Right lobe of liver (tissue), 6 donors: ENCODE measurements at regions not wholly inside any gene's neighbourhood (a gene's known extent, or its start where the extent isn't known, plus 50 kb on each side); places are given as distances from the start of the nearest gene placed in this dataset.

Experiments
- ATAC-seq, 4 donors: fragments of 200-7000 bp; cut with Tn5 transposase; one replicate each; pipeline ENCODE4 v1.9.1; 2020; ENCODE audit warnings: mild to moderate bottlenecking in 4 of 4, moderate library complexity in 4 of 4
- DNase-seq, 3 donors: peaks; one replicate each; pipeline ENCODE4 v3.0.0-alpha.2; 2020
- H3K27ac ChIP-seq, 3 donors: fragments of 200-600 bp; one replicate each; pipeline ENCODE4 v1.8.0; 2022
- H3K27me3 ChIP-seq, 2 donors: fragments of 200-600 bp; one replicate each; pipeline ENCODE4 v1.8.0; 2022
- H3K36me3 ChIP-seq, 4 donors: fragments of 200-600 bp; sonication (generic) in 1 of 4; one replicate each; pipeline versions ENCODE4 v1.5.1 to v1.8.0; 2017 to 2022; ENCODE audit warnings: control low read depth in 1 of 4
- H3K4me1 ChIP-seq, 4 donors: fragments of 200-600 bp; sonication (generic) in 1 of 4; one replicate each; pipeline versions ENCODE4 v1.5.1 to v1.8.0; 2017 to 2022; ENCODE audit warnings: control low read depth in 1 of 4
- H3K4me3 ChIP-seq, 3 donors: fragments of 200-600 bp; one replicate each; pipeline ENCODE4 v1.8.0; 2022
- H3K9me3 ChIP-seq, 4 donors: fragments of 200-600 bp; sonication (generic) in 1 of 4; one replicate each; pipeline versions ENCODE4 v1.5.1 to v1.8.0; 2017 to 2022; ENCODE audit warnings: control low read depth in 1 of 4
- POLR2A ChIP-seq: fragments of 450-650 bp; IDR thresholded peaks from one replicate; pipeline ENCODE4 v1.6.1; 2017; ENCODE audit warnings: antibody characterized with exemption, mild to moderate bottlenecking
- WGBS: methylation state at CpG from one replicate; pipeline ENCODE4 v1.1.6; 2018; ENCODE audit warnings: low coverage, low lambda C conversion rate; ENCODE audit not compliant: insufficient coverage; ENCODE audit errors: missing lambda C conversion rate; 5-methylcytosine and 5-hydroxymethylcytosine counted together
- intact Hi-C, 2 donors: fragments of 100-400 bp; cut with DNase I; formaldehyde crosslinking; loops; one replicate each; pipeline versions ENCODE4 v1.11.2 to v1.14.1; 2022
- TF ChIP-seq, protein P1 (sequence below), 4 donors: fragments of 200-600 bp in 3 of 4; fragments of 450-650 bp in 1 of 4; IDR thresholded peaks; one replicate each; pipeline versions ENCODE4 v1.5.1 to v1.8.0; 2016 to 2022; ENCODE audit warnings: antibody characterized with exemption in 4 of 4, mild to moderate bottlenecking in 2 of 4
- donor health status: DM: no; HTN: yes; CAD: no.
- donor health status: DM: no; HTN: no; CAD: no.
- donor health status: DM: no; HTN: no; CAD: no.
- donor health status: DM: no; HTN: yes; CAD: no.
- donor health status: DM: no; HTN: yes; CAD: no.

DNA sequence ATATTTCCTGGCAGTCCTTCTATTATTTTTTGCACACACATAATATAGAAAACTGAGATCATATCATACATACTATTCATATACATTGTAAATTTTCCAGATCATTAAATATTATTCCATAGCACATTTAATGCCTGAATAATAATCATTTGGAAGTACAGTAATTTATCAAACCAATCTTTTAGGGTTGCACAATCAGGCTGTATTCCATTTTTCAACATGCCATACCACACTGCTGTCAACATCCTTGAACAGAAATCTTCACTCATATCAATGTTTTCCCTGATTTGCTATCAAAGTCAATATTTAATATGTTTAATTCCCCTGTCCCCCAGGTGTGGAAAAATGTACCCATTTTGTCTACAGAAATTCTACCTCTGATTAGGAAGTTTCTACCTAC, 122.7 kb upstream of the ADGRF1 start:
- no peak for ATAC-seq
- TF ChIP-seq, protein P1, sequence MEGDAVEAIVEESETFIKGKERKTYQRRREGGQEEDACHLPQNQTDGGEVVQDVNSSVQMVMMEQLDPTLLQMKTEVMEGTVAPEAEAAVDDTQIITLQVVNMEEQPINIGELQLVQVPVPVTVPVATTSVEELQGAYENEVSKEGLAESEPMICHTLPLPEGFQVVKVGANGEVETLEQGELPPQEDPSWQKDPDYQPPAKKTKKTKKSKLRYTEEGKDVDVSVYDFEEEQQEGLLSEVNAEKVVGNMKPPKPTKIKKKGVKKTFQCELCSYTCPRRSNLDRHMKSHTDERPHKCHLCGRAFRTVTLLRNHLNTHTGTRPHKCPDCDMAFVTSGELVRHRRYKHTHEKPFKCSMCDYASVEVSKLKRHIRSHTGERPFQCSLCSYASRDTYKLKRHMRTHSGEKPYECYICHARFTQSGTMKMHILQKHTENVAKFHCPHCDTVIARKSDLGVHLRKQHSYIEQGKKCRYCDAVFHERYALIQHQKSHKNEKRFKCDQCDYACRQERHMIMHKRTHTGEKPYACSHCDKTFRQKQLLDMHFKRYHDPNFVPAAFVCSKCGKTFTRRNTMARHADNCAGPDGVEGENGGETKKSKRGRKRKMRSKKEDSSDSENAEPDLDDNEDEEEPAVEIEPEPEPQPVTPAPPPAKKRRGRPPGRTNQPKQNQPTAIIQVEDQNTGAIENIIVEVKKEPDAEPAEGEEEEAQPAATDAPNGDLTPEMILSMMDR (IDR thresholded peaks at IDR 0.05), result no peak
- TF ChIP-seq POLR2A, result no peak

DNA sequence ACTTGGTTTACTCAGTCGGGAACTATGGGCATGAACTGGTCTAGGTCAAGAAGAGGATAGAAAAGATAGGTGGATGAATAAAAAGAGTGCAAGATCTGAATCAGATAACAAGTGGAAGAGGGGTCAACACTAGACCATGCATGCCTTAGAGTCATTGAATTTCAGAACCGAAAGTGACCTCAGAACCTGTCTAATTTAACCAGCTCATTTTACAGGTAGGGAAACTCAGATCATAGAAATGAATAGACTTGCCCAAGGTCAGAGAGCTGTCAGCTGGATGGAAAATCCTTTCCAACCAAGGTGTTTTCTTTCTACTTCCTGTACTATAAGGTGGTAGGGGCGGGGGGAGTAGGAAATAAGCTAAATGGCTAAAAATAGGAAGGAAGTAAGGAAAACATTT, 121.4 kb upstream of the ADGRF1 start:
- H3K27me3 ChIP-seq, result no peaks in the 10 kb centered on the region
- DNase-seq (no peak), ATAC-seq (no peak)
- H3K27ac ChIP-seq, result no peak overlapping the region
- no peaks in the 10 kb centered on the region for H3K9me3 ChIP-seq
- TF ChIP-seq, protein P1 (IDR thresholded peaks at IDR 0.05), result no peak
- TF ChIP-seq POLR2A, result no peak
- no peaks in the 10 kb centered on the region for H3K36me3 ChIP-seq
- 64% methylated on average over 3 of the region's 3 CpGs for WGBS
- intact Hi-C loops, result no loop called here
- H3K4me3 ChIP-seq, result no peak overlapping the region
- no peaks in the 10 kb centered on the region for H3K4me1 ChIP-seq

More for the DNA sequence above, 122.7 kb upstream of the ADGRF1 start:
- Histone ChIP-seq H3K36me3 (no peaks in the 10 kb centered on the region), H3K9me3 (no peaks in the 10 kb centered on the region), H3K4me3 (no peak overlapping the region), H3K4me1 (no peaks in the 10 kb centered on the region), H3K27me3 (no peaks in the 10 kb centered on the region), H3K27ac (no peak overlapping the region)
- DNase-seq, result no peak
- intact Hi-C loops, result no loop called here

DNA sequence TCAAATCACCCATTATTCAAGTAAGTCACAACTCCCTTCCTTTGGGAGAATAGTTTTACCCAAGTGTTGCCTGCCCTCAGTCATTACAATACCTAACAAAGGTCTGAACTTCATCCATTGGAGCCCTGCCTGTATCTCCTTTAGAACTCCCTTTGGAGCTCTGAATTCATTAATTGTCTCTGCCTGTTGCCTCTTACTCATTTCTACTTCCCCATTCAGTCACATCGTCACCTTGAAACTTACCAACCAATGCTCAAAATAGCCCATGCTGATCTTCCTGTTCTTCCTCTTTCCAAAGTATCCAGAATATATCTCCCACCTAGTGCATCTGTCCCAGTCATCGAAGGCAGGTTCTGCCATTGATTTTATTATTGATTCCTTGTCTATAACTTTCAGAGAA, 120.7 kb upstream of the ADGRF1 start:
- Histone ChIP-seq H3K27ac (no peak overlapping the region), H3K4me1 (no peaks in the 10 kb centered on the region), H3K4me3 (no peak overlapping the region), H3K36me3 (no peaks in the 10 kb centered on the region), H3K9me3 (no peaks in the 10 kb centered on the region), H3K27me3 (no peaks in the 10 kb centered on the region)
- intact Hi-C loops, result no loop called here
- TF ChIP-seq, protein P1 (IDR thresholded peaks at IDR 0.05), result no peak
- TF ChIP-seq POLR2A, result no peak
- DNase-seq, result no peak
- no peak for ATAC-seq
- WGBS, result 53% methylated on average over 2 of the region's 2 CpGs

DNA sequence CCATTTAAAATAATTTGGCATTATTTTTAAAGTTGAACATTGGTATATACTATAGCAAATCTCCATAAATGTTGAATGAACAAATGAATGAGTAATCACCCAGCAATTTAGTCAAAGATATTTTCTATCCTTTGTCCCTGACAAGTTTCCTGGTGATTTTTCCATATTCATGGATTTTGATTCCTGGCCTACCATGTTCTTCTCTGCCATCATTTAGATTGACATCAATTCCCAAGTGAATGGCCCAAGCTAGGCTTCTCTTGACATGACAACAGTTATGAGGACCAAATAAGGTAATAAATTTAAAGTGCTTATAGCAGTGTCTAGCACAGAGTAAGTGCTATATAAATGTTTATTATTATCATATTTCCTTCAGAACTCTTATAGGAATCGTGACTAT, 120.1 kb upstream of the ADGRF1 start:
- Histone ChIP-seq H3K9me3 (no peaks in the 10 kb centered on the region), H3K4me1 (no peaks in the 10 kb centered on the region), H3K36me3 (no peaks in the 10 kb centered on the region), H3K27ac (no peak overlapping the region), H3K27me3 (no peaks in the 10 kb centered on the region), H3K4me3 (no peak overlapping the region)
- ATAC-seq (no peak), DNase-seq (no peak)
- 73% methylated on average over 1 of the region's 1 CpG for WGBS
- TF ChIP-seq, protein P1 (IDR thresholded peaks at IDR 0.05), result no peak
- TF ChIP-seq POLR2A, result no peak
- intact Hi-C loops, result no loop called here

DNA sequence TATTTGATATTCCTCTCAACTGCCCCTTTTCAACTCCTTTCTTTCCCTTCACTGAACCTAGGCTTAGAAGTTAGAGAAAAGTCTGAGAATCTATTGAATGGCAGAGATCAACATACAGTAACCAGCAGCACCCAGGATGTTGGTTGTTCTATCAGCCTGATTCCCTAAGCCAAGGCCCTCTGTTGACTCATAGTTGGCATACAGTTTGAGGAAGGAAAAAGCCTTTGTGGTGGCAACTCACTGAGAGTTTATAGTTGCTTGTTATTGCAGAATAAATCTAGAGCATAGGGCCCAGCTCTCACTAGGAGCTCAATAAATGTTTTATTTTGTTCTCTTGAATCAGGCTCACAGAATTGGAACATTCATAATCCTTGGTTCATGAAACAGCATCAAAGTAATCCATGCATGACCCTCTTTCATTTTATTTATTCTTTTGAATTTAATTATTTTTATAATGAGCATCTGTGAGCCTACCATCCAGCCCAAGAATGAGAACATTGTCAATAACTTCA, 119.1 kb upstream of the ADGRF1 start:
- intact Hi-C loops, result no loop called here
- Histone ChIP-seq H3K4me3 (no peak overlapping the region), H3K36me3 (no peaks in the 10 kb centered on the region), H3K9me3 (no peaks in the 10 kb centered on the region), H3K27ac (peak overlapping the region in 1 of 3 donors; percentile 3), H3K4me1 (no peaks in the 10 kb centered on the region), H3K27me3 (no peaks in the 10 kb centered on the region)
- ATAC-seq, result peak; percentile 55 to 96 (median 68)
- TF ChIP-seq POLR2A, result no peak
- TF ChIP-seq, protein P1 (IDR thresholded peaks at IDR 0.05), result no peak
- DNase-seq, result no peak
